HG03378 (cell line): ENCODE measurements at regions not wholly inside any gene's neighbourhood (a gene's known extent, or its start where the extent isn't known, plus 50 kb on each side); places are given as distances from the start of the nearest gene placed in this dataset.

ENCODE experiments used
- ATAC-seq: cut with Tn5 transposase; IDR thresholded peaks from one replicate; pipeline ENCODE4 v1.9.1; 2021; ENCODE audit warnings: mild to moderate bottlenecking, moderate library complexity; ENCODE audit not compliant: unreplicated experiment

DNA sequence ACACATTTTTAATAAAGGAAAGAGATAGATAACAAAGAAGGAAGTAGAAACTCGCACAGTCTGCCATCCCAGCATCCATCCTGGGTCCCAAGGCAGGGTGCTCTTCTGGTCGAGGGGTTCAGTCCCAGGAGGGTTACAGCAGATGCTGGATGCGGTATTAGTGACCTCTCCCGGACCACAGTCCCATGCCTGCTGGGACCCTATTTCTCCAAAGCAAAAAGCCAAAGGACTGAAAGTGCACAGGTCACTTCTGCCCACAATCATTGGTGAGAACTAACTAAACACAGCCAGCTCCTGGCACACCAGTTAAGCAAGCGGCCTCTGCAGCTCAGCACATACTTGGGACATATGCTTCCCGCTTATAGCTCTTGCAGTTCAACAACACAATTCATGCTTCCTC, 96.1 kb upstream of the HABP2 start:
- ATAC-seq, result no peak

DNA sequence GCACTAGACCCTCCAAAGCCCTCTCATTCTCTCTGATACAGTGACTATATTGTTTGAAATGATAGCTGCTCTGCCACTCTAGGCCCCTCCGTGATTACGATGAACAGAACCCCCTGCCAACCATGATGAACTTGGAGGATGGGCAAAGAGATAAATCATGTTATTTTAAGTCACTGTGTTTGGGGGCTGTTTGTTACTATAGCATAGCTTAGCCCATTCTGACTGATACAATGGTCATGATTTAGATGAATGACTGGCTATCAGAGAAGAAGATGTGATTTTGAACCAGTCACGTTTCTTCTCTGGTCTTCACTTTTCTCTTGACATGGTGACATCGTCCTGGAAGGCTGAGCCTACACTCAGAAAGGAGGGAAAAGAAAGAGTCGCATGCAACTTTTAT, 95.4 kb upstream of the HABP2 start:
- ATAC-seq, result no peak

DNA sequence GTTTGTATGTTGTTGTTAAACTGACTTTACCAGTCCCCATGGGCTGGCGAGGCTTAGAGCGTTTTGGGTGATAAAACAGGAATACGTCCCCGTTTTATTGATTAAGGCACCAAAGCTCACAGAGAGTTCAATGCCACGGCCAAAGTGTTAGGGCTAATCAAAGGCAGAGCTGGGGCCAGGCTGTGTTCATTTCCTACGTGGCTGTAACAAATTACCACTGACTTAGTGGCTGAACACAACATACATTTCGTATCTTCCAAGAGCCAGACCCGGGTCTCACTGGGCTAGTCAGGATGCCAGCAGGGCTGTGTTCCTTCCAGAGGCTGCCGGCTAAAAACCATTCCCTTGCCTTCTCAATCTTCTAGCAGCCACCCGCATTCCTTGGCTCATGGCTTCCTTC, 94.4 kb upstream of the HABP2 start:
- no peak for ATAC-seq

DNA sequence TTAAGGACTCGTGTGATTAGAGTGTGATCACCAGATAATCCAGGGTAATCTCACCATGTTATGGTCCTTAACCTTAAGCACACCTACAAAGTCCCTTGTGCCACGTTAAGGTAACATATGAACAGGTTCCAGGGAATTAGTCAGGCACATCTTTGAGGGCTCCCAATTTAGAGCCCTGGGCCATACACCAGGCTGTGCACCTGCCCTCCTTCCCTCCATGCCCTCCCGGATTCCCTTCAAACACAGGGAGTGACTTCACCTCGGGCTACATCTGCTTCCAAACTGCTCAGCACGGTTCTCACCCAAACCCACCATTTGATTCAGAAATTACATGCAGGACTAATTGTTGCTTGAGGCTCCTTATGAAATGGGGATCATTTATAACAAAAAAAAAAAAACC, 93.9 kb upstream of the HABP2 start:
- ATAC-seq, result no peak

DNA sequence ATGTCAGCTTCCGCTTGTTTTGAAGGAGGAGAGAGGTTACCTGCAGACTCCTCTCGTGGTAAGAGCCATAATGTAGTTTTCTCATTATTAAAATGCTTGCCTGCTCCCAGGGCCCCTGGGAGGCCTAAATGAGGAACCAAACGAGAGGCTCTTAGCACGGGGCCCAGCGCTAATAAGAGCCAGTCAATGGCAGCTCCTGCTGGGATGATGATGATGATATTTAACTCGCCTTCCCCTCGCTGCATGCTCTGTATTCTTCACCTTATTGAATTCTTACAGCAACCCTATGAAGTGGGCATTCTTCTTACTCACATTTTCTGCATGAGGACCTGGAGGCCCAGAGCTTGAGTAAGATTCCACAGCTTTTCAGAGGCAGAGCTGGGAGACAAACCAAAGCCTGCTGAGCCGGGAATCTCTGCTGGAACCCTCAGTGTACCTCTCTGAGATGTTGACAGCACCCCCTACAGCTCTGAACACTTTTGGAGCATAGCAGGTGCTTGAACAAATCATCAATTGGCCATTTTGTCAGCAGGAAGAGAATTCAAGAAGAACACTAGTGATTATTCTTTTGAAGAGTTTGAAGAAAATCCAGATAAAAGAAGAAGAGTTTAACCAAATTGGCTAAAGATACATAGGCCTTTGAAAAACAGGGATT, 93.1 kb upstream of the HABP2 start:
- ATAC-seq, result no peak

DNA sequence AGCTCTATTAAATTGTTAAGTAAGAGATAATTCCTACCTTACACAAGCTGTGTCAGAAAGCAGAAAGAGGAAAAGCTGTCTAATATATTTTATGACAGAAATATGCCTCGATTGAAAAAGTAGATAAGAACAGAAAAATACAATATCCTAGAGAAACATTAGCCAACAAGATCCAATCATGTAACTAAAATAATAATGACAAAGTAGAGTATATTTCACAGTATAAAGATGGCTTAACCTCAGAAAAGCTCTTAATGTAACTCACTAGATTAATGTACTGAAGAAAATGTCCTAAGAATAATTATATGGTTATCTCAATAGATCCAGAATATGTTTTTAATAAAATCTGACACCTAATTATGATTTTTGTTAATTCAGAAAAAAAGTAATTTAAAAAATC, 89.8 kb upstream of the HABP2 start:
- no peak for ATAC-seq

DNA sequence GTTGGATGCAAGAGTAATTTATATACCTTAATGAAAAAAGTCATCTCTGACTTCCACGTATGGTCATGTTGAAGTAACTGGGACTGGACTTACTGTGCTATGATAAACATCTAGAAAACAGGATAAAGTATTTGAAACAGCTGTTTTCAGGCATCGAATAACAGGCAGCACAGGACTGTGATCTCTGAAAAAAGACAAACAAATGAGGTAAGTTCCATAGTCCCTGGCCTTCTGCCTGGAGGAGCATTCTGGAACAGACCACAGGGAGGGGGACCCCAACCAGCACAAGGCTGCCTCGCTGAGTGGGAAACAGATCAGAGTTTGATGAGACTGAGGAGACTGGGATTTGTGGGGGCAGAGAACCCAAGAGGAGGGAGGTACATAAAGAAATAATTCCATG, 89.1 kb upstream of the HABP2 start:
- ATAC-seq, result no peak

DNA sequence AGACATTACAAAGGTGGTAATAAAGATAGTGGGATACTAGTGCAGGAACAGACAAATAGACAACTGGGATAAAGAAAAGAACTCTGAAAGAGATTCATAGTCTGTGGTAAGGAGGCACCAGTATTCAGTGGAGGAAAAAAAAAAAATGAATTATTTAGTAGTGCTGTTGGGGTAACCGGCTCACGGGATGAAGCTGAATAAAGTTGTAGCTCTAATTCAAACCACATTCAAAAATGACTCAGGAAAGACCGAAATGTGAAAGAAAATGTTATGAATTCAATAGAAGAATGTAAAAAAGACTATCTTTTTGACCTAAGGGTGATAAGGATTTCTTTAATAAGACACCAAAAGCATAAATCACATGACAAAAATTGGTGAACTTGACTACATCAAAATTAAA, 83.1 kb upstream of the HABP2 start:
- ATAC-seq, result no peak

DNA sequence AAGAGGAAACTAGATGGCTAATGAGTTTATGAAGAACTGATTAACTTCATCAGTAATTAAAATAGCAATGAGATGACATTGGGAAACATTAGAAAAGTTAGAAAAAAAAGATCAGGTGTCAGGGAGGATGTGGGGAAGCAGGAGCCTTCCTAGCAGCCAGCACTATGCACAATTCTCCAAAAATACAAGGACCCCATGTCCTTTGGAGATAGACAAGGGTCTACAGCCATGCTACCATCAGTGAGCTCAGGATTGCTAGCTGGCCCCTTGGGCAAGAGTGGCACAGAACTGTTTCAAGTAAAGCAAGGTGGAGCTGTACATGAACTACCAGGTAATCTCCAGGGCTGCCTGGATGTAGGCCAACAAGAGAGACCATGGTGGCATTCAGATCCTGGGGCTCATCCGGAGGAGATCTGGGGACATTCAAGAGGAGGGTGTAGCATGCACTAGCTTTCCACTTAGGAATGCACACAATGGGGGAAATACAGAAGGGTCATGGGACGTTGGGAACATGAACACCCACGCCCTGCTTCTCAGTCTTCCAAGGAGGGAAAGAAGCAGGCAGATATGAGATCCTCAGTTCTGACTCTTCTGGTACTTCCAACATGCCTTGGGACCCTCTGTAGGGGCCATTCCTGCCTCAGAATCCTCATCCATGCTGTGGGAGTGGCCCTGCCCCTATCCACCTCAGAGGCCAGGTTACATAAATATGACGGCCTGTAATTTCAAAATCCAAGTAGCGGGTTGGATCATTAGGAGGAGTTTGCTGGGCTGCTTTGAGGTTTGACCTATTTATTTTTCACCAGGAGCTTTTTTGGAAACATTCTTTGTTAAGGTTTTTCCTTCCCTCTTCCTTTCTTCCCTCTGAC, 82.2 kb upstream of the HABP2 start:
- no peak for ATAC-seq

DNA sequence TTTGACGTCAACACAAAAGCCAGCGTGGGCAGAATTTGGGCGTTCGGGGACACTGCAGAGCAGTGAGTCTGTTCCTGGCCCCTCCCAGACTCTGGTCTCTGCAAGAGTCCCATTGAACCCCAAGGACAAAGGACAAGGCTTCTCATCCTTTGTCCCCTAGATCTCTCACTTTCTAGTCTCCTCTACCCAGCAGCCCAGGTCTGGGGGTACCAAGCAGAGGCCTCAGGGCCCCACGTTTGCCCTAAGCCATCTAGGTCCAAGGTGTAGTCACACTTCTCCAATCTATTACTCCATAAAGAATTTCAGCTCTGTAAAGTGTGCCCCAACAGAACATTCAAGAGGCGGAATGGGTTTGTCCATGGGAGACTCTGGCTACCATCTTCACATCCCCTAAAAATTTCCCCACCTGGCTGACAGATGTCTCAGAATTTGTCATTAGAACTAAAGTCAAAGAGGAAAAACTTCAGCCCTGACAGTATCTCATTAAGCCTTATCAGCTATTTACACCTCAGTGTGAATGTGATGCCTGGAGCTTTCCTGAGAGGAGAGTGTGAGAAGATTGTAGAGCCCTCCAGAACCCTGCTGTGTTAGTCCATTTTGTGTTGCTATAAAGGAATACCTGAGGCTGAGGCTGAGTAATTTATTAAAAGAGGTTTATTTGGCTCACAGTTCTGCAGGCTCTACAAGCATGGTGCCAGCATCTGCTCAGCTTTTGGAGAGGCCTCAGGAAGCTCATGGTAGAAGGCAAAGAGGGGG, 81.4 kb upstream of the HABP2 start:
- no peak for ATAC-seq

DNA sequence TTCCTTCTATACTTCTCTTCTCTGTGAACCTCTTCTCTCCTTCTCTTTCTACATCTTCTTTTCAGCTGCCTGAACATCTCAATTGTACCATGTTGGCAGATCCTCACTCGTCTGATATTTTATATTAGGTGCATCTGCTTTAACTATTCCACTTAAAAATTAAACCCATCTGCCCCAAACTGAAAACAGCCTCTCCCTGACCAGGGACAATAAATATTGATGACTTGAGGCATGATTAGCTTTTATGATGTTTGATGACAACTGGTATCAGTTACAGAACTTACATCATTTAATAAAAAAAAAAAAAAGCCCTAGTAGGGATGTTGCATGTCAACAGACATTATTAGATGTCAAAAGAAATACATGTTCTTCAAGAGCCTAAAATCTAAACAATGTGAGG, 79.8 kb upstream of the HABP2 start:
- no peak for ATAC-seq

DNA sequence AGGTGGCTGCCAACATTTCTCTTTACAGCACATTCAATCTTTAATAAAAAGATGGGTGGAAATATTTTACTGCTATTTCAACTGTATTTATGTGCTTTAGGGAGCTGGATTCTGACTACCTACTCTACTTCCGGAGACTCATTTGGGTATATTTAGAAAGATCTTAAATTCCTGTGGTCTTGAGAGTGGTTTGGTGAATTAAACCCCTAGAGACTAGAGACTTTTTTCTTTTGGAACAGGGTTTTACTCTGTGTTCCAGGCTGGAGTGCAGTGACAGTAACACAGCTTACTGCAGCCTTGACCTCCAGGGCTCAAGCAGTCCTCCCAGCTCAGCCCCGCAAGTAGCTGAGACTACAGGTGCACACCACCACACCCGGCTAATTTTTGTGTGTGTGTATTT, 79.0 kb upstream of the HABP2 start:
- ATAC-seq, result no peak

DNA sequence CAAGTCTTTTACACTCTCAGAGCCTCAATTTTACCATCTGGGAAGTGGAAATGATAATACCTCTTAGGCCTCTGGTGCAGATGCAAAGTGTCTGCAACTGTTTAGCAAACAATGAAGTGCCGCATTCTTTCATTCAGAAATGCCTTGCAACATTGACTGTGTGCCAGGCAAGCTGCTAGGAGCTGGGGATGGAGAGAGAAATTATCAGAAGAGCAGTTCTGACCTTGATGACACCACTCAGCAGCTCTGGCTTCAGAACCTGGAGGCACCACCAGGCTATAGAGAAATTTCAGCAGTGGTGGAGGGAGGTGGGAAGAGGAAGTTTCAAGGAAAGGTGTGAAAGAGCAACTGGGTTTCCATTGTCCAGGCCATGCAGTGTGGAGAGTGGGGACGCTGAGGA, 78.1 kb upstream of the HABP2 start:
- no peak for ATAC-seq

DNA sequence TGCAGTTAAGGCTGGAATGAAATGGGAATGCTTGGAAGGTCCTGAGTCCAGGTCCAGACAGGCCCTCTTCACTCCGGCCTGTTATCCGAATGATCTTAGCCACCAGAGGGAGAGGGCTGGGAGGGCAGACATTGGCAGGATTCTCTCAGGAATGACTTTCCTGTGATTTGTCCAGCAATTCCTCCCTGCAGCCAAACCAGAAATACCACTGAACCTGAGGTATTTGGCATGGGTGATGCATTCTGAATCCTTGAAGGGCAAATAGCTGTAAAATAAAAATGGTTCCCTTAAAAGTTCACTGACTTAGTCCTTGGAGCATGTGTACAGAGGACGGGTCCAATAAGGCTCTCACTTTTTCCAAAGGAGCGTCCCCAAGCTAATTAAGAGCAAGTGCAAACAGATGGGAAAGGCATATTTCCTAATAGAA, 77.5 kb upstream of the HABP2 start:
- no peak for ATAC-seq

DNA sequence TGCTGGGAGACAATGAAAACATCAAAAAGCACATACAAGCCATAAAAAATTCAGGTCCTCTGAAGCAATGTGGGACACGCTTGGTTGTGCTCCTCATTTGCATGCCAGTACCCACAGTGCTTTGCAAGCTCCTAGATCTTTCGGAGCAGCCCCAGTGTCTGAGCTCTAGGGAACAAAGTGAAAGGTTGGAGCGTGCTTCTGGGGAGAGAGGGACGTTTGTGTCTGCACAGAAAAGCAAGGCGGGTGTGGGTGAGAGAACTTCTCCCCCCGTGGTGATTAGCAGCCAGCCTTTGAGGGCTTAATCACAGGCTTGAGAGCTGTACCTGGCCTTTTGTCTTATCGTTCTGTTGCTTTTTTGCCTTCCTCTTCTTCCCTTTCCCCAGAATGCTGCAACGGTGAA, 76.7 kb upstream of the HABP2 start:
- ATAC-seq, result no peak

DNA sequence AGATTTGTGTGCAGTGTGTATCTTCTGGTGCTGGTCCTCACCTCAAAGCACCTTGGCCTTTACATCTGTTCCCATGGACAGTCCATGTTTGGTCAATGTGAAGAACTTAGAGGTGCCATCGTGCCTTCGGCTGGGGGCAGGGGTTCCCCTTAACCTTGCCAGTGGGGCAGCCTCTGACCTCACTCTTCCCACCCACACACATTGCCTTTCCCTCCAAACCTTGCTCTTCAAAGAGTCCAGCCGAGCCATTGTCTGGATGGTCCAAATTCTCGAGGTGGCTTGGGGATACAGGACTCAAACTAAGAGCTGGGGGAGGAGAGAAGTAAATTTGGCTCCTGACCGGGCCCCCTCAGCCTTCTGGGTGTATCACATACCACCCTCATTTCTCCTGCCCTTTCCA, 76.2 kb upstream of the HABP2 start:
- ATAC-seq, result no peak

DNA sequence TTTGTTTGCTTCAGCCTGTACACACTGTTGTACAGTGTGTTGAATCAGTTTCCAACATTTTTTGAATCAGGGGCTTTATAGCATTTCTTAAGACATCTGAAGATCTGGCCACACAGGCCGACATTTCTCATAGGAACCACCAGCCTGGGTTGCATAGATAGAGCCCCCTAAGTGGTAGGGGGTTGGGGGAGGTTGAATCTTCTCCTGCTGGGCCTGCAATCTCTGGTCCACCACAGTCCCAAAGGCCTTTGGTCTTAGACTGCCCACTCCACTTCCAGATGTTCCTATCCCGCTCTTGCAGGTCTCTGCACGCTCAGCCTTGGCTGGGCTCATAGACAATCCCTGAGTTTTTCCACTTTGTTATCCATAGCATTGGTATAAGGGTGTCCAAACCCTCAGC, 75.4 kb upstream of the HABP2 start:
- ATAC-seq, result no peak

DNA sequence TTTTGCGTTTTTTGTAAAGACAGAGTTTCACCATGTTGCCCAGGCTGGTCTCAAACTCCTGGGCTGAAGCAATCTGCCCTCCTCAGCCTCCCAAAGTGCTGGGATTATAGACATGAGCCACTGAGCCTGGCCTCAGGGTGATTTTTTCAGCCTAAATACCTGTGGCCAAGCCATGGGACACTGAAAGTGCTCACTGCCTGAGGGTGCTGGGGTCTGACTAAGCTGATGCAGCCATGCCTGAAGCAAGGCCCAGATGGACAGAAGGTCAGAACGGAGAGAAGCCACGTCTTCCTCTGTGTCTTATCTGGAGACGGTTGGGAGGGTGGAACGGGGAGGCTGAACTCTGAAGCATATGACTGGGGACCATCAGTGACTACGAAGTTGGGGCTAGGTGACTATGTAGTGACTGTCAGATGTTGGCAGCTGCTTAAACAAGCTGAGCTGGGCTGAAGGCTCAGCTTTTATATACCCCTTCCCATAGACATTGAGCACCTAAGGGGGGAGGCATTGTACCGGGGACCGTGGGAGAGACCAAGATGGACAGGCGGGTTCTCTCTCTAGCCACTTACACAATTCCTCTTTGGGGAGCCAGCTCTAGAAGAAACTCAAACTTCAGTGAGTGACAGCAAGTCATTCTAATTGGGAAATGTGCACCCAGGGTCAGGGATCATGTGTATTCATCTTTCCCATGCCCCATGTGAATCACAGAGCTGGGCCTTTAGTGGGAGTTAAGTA, 73.3 kb upstream of the HABP2 start:
- ATAC-seq, result no peak

DNA sequence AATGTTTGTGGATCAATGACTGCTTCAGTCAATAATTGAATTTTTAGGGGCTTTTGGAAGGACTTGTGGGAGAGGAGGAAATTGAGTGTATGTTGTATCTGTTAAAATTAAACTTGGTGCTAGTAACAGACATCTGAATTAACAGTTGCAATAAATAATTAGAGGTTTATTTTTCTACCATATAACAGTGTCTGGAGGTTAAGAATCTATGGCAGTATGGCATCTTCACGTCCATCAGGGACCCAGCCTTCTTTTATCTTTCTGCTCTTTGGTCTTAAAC, 72.8 kb upstream of the HABP2 start:
- no peak for ATAC-seq

DNA sequence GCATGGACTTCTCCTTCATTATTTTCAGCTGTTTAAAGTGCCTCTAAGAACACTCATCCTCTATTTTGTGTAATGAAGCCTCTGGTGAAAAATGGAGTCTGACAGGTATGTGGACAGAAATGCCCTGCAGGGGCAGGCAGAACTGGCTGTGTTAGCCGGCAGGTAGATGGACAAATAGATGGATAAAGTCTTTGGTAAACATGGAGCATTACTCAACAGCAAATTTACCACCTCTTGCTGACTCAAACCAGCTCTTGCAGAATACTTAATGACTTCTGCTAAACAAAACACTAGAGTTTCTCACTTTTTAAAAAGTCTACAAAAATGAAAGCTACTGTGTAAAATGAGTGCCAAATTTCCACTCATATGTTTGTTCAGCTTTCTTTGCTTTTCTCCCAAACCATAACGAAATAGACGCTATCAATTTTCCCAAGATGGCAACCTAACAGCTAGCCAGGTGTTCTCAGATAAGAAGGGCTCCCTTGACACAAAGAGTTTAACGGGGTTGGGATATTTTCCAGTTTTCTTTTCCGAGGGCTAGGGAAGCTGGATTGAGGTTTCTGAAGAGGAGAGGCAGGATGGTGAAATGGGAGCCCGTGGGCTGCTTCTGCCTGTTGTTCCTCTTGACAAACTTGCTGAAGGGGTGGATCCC, 71.9 kb upstream of the HABP2 start:
- no peak for ATAC-seq

DNA sequence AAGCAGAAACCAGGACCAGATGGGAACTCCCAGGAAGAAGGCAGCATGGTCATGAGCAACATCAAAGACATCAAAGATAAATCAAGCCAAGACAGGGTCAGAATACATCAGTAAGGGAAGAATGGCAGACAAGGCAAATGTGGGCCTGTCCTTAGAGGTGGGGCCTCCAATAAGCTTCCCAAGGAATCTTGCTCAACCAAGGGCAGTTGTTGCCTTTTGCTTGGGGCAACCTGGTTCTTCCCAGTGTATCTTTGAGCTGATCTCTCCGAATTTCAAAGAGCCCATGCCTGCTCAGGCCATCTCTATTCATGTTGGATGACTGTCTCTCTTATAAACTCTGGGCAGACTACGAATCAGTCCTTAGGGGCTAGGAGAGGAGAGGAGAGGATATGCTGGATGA, 68.4 kb upstream of the HABP2 start:
- ATAC-seq, result no peak
